ENCODE measurements at regions not wholly inside any gene's neighbourhood (a gene's known extent, or its start where the extent isn't known, plus 50 kb on each side); places are given as distances from the start of the nearest gene placed in this dataset.
"Not testable (repeated sequence)": the region's sequence is repeated elsewhere in the genome, so short reads cannot be mapped to it uniquely, and the experiment has no call there.

DNA sequence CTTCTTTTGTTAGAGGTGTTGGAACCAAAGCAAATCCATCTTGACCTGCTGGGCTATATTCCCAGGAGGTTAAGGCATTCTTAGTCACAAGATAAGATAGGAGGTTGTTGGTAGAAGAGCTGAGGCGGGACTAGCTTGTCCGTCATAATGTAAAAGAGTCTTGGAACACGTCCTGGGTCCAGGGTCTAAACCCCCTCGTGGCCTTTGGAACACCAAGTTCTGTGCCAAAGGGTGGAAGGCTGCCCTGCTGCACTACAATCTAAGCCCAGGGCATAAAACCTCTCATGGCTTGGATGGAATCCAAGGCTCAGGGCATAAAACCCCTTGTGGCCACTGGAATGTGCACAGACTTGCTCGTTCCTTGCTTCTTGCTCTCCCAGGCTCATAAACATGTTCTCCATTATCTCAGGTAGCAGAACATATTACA, 53.8 kb upstream of the ECHDC1 start:
- TF ChIP-seq, protein P1, sequence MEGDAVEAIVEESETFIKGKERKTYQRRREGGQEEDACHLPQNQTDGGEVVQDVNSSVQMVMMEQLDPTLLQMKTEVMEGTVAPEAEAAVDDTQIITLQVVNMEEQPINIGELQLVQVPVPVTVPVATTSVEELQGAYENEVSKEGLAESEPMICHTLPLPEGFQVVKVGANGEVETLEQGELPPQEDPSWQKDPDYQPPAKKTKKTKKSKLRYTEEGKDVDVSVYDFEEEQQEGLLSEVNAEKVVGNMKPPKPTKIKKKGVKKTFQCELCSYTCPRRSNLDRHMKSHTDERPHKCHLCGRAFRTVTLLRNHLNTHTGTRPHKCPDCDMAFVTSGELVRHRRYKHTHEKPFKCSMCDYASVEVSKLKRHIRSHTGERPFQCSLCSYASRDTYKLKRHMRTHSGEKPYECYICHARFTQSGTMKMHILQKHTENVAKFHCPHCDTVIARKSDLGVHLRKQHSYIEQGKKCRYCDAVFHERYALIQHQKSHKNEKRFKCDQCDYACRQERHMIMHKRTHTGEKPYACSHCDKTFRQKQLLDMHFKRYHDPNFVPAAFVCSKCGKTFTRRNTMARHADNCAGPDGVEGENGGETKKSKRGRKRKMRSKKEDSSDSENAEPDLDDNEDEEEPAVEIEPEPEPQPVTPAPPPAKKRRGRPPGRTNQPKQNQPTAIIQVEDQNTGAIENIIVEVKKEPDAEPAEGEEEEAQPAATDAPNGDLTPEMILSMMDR (conservative IDR thresholded peaks at IDR 0.05 in 1 of 2, IDR thresholded peaks at IDR 0.05 in 1 of 2; ENCODE audit: low read depth in 1 of 2, low read length in 2 of 2), result not testable (repeated sequence)
- TF ChIP-seq EZH2 (IDR thresholded peaks at IDR 0.05; ENCODE audit: low read length, missing control alignments), result not testable (repeated sequence)

Data from fibroblast of lung (primary cell).